ENCODE measurements at regions not wholly inside any gene's neighbourhood (a gene's known extent, or its start where the extent isn't known, plus 50 kb on each side); places are given as distances from the start of the nearest gene placed in this dataset.

- no peak overlapping the region for H3K27ac ChIP-seq (ENCODE audit: low read length)
- H3K4me1 ChIP-seq (ENCODE audit: control insufficient read depth, insufficient read depth, low read length), result no peaks in the 10 kb centered on the region
- ChIA-PET CTCF (no interaction called here), POLR2A (no interaction called here)
- ATAC-seq, result no peak
- H3K9me3 ChIP-seq (ENCODE audit: control insufficient read depth, insufficient read depth, low read depth, low read length), result no peaks in the 10 kb centered on the region
- in situ Hi-C loops (cut with HindIII; ENCODE audit: low pct_unique_long_range_greater_than_20kb, low sequenced_read_pairs) (no loop called here), intact Hi-C loops (cut with micrococcal nuclease; ENCODE audit: unreplicated experiment) (no loop called here)
- H3K36me3 ChIP-seq (ENCODE audit: control insufficient read depth, insufficient read depth, low read length), result no peaks in the 10 kb centered on the region
- DNase-seq (ENCODE audit: low read depth, low spot score), result no peak
- H3K27me3 ChIP-seq (ENCODE audit: control insufficient read depth, insufficient read depth, low read length), result no peaks in the 10 kb centered on the region
- TF ChIP-seq, protein P1, sequence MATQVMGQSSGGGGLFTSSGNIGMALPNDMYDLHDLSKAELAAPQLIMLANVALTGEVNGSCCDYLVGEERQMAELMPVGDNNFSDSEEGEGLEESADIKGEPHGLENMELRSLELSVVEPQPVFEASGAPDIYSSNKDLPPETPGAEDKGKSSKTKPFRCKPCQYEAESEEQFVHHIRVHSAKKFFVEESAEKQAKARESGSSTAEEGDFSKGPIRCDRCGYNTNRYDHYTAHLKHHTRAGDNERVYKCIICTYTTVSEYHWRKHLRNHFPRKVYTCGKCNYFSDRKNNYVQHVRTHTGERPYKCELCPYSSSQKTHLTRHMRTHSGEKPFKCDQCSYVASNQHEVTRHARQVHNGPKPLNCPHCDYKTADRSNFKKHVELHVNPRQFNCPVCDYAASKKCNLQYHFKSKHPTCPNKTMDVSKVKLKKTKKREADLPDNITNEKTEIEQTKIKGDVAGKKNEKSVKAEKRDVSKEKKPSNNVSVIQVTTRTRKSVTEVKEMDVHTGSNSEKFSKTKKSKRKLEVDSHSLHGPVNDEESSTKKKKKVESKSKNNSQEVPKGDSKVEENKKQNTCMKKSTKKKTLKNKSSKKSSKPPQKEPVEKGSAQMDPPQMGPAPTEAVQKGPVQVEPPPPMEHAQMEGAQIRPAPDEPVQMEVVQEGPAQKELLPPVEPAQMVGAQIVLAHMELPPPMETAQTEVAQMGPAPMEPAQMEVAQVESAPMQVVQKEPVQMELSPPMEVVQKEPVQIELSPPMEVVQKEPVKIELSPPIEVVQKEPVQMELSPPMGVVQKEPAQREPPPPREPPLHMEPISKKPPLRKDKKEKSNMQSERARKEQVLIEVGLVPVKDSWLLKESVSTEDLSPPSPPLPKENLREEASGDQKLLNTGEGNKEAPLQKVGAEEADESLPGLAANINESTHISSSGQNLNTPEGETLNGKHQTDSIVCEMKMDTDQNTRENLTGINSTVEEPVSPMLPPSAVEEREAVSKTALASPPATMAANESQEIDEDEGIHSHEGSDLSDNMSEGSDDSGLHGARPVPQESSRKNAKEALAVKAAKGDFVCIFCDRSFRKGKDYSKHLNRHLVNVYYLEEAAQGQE (IDR thresholded peaks at IDR 0.05; ENCODE audit: insufficient read depth in 1 of 2, low read depth in 2 of 2, low read length in 1 of 2), result no peak
- no peak for TF ChIP-seq POLR2AphosphoS5 (IDR thresholded peaks at IDR 0.05; ENCODE audit: low read depth, low read length)
- no peak for TF ChIP-seq CTCF (IDR thresholded peaks at IDR 0.05)
- TF ChIP-seq TCF7L2 (IDR thresholded peaks at IDR 0.05; ENCODE audit: low read depth, low read length), result no peak
- TF ChIP-seq SIN3A (IDR thresholded peaks at IDR 0.05; ENCODE audit: borderline replicate concordance, insufficient read depth, low read depth, low read length), result no peak
- H3K4me3 ChIP-seq (ENCODE audit: low read depth in 2 of 2, low read length in 2 of 2), result no peak overlapping the region
- BruUV-seq (replicated peaks), result no TSS peak
Measured at GRCh38 chr21:26686705-26687104, 113.6 kb upstream of the CYYR1 start.

- ATAC-seq (no peak), DNase-seq (ENCODE audit: low read depth, low spot score) (no peak)
- ChIA-PET POLR2A (no interaction called here), CTCF (no interaction called here)
- no peak overlapping the region for H3K4me3 ChIP-seq (ENCODE audit: low read depth in 2 of 2, low read length in 2 of 2)
- no TSS peak for BruUV-seq (replicated peaks)
- TF ChIP-seq SIN3A (IDR thresholded peaks at IDR 0.05; ENCODE audit: borderline replicate concordance, insufficient read depth, low read depth, low read length) (no peak), CTCF (IDR thresholded peaks at IDR 0.05) (no peak), POLR2AphosphoS5 (IDR thresholded peaks at IDR 0.05; ENCODE audit: low read depth, low read length) (no peak), TCF7L2 (IDR thresholded peaks at IDR 0.05; ENCODE audit: low read depth, low read length) (no peak)
- TF ChIP-seq, protein P1 (IDR thresholded peaks at IDR 0.05; ENCODE audit: insufficient read depth in 1 of 2, low read depth in 2 of 2, low read length in 1 of 2), result no peak
- in situ Hi-C loops (cut with HindIII; ENCODE audit: low pct_unique_long_range_greater_than_20kb, low sequenced_read_pairs), result no loop called here
- H3K36me3 ChIP-seq (ENCODE audit: control insufficient read depth, insufficient read depth, low read length), result no peaks in the 10 kb centered on the region
- H3K9me3 ChIP-seq (ENCODE audit: control insufficient read depth, insufficient read depth, low read depth, low read length), result no peaks in the 10 kb centered on the region
- no peak overlapping the region for H3K27ac ChIP-seq (ENCODE audit: low read length)
- intact Hi-C loops (cut with micrococcal nuclease; ENCODE audit: unreplicated experiment), result no loop called here
- H3K4me1 ChIP-seq (ENCODE audit: control insufficient read depth, insufficient read depth, low read length), result no peaks in the 10 kb centered on the region
- no peaks in the 10 kb centered on the region for H3K27me3 ChIP-seq (ENCODE audit: control insufficient read depth, insufficient read depth, low read length)
Measured at GRCh38 chr21:26686278-26686677, 113.2 kb upstream of the CYYR1 start.
